Astrocyte of the cerebellum (primary cell): ENCODE measurements at regions not wholly inside any gene's neighbourhood (a gene's known extent, or its start where the extent isn't known, plus 50 kb on each side); places are given as distances from the start of the nearest gene placed in this dataset.
A peak's percentile ranks its signal among the peaks of the same experiment; 100 is the strongest.

Experiments
- DNase-seq: peaks from one replicate; pipeline ENCODE4 v3.0.0-alpha.2; 2011; ENCODE audit warnings: low read depth
- H3K4me3 ChIP-seq: 2 replicates; pipeline ENCODE4 v1.5.1; 2011; ENCODE audit warnings: mild to moderate bottlenecking, low read depth, low read length, moderate library complexity
- CTCF ChIP-seq: IDR thresholded peaks from 2 replicates; pipeline ENCODE4 v1.5.1; 2012; ENCODE audit warnings: low read length, low read depth, moderate library complexity, mild to moderate bottlenecking; ENCODE audit errors: missing control alignments
- in situ Hi-C: cut with HindIII; loops from 2 replicates; pipeline ENCODE4 v1.10.0; 2017; ENCODE audit warnings: low sequenced_read_pairs

GRCh38 chr4:124288706-124289486 lies 423.6 kb downstream of the ANKRD50 start:
- no peak for TF ChIP-seq CTCF
- in situ Hi-C loops = no loop called here
- H3K4me3 ChIP-seq = no peak overlapping the region
- DNase-seq = no peak

- TF ChIP-seq CTCF = no peak
- in situ Hi-C loops = no loop called here
- no peak overlapping the region for H3K4me3 ChIP-seq
- DNase-seq = no peak
These were observed 421.9 kb downstream of the ANKRD50 start for GRCh38 chr4:124290678-124291077.

- no peak for TF ChIP-seq CTCF
- no peak overlapping the region for H3K4me3 ChIP-seq
- in situ Hi-C loops = no loop called here
These were observed 417.1 kb downstream of the ANKRD50 start for GRCh38 chr4:124295413-124295812.

GRCh38 chr4:124304941-124305340 lies 407.6 kb downstream of the ANKRD50 start:
- peak; percentile 44 for DNase-seq
- no peak overlapping the region for H3K4me3 ChIP-seq
- TF ChIP-seq CTCF = no peak
- in situ Hi-C loops = no loop called here

More at GRCh38 chr4:124295413-124295812, 417.1 kb downstream of the ANKRD50 start:
- no peak for DNase-seq

- DNase-seq = no peak
- TF ChIP-seq CTCF = no peak
- in situ Hi-C loops = no loop called here
- H3K4me3 ChIP-seq = no peak overlapping the region
These were observed 406.2 kb downstream of the ANKRD50 start for GRCh38 chr4:124306352-124306751.

DNA sequence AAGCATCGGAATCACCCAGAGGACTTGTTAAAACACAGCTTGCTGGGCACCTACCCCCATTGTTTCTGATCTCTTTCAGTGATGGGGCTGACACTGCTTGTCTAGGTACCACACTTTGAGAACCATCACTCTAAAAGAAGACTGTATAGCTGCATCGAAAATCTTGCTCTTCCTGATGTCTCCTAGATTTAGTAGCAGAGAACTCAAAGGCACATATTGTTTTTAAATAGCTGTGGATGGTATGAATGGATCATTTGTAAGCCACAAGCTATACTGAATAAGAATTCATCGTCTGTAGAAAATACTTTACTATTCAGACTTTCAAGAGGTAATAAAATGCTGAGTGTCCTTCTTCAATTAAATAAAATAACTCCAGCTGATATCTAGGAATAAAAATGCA lies 405.4 kb downstream of the ANKRD50 start:
- TF ChIP-seq CTCF = no peak
- in situ Hi-C loops = no loop called here
- no peak for DNase-seq

More for the DNA sequence above, 405.4 kb downstream of the ANKRD50 start:
- no peak overlapping the region for H3K4me3 ChIP-seq
